ENCODE measurements at regions not wholly inside any gene's neighbourhood (a gene's known extent, or its start where the extent isn't known, plus 50 kb on each side); places are given as distances from the start of the nearest gene placed in this dataset.

DNA sequence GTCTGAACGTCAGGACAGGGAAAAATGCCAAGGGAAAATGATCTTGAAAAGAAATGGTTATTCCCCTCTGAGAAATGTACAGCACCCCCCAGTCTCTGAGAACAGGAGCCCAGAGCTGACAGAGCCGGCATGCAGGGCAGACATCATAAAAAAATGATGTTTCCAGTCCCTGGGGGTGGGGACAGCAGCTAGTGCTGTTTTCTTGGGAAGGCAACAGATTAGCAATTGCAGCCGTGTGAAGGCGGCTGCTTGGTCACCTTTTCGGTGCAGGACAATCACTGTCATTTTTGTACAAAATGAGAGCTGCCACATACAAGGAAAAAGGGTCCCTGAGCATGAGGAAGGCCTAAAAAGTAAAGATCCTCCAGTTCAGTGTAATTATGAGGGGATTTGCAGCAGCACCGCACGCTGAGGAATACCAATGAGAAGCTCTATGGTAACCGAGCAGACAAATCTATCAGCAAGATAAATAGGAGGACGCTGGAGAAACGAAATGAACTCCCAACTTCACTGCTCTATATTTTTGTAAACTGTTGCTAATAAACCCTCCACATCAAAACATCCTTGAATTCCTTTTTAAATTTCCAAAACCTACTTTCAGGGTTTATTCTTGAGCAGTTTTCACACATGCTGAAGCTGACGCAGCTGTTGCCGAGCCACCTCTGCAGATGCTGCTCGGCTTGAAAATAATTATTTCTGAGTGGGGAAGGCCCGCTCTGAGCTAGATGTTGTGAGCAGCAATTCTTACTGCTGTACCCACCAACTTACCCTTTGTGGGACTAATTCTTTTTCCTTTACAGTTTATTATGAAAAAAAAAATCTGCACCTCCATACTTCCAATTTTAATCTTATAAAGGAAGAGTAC is 98.2 kb upstream of the NEBL start:
- POLR2A ChIA-PET = no interaction called here

GRCh38 chr10:20993830-20994527 is 96.9 kb upstream of the NEBL start:
- TF ChIP-seq, protein P1, sequence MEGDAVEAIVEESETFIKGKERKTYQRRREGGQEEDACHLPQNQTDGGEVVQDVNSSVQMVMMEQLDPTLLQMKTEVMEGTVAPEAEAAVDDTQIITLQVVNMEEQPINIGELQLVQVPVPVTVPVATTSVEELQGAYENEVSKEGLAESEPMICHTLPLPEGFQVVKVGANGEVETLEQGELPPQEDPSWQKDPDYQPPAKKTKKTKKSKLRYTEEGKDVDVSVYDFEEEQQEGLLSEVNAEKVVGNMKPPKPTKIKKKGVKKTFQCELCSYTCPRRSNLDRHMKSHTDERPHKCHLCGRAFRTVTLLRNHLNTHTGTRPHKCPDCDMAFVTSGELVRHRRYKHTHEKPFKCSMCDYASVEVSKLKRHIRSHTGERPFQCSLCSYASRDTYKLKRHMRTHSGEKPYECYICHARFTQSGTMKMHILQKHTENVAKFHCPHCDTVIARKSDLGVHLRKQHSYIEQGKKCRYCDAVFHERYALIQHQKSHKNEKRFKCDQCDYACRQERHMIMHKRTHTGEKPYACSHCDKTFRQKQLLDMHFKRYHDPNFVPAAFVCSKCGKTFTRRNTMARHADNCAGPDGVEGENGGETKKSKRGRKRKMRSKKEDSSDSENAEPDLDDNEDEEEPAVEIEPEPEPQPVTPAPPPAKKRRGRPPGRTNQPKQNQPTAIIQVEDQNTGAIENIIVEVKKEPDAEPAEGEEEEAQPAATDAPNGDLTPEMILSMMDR (IDR thresholded peaks at IDR 0.05; ENCODE audit: low read depth, low read length) = no peak
- no peak for DNase-seq (ENCODE audit: low read depth, low spot score)
- H3K27me3 ChIP-seq (ENCODE audit: control insufficient read depth, insufficient read depth, low read length) = no peaks in the 10 kb centered on the region
- POLR2A ChIA-PET = no interaction called here
- CTCF ChIA-PET = no interaction called here
- H3K27ac ChIP-seq (ENCODE audit: low read depth, low read length) = no peak overlapping the region
- H3K4me3 ChIP-seq (ENCODE audit: low read depth, low read length) = no peak overlapping the region
- H3K9me3 ChIP-seq (ENCODE audit: control insufficient read depth, insufficient read depth, low read length) = no peaks in the 10 kb centered on the region

More for the DNA sequence above, 98.2 kb upstream of the NEBL start:
- CTCF ChIA-PET = no interaction called here
- DNase-seq (ENCODE audit: low read depth, low spot score) = no peak
- Histone ChIP-seq H3K4me3 (ENCODE audit: low read depth, low read length) (no peak overlapping the region), H3K27ac (ENCODE audit: low read depth, low read length) (no peak overlapping the region), H3K9me3 (ENCODE audit: control insufficient read depth, insufficient read depth, low read length) (no peaks in the 10 kb centered on the region), H3K27me3 (ENCODE audit: control insufficient read depth, insufficient read depth, low read length) (no peaks in the 10 kb centered on the region)
- TF ChIP-seq, protein P1 (IDR thresholded peaks at IDR 0.05; ENCODE audit: low read depth, low read length) = no peak

GRCh38 chr10:20993389-20993788 is 96.3 kb upstream of the NEBL start:
- Histone ChIP-seq H3K4me3 (ENCODE audit: low read depth, low read length) (no peak overlapping the region), H3K9me3 (ENCODE audit: control insufficient read depth, insufficient read depth, low read length) (no peaks in the 10 kb centered on the region), H3K27me3 (ENCODE audit: control insufficient read depth, insufficient read depth, low read length) (no peaks in the 10 kb centered on the region), H3K27ac (ENCODE audit: low read depth, low read length) (no peak overlapping the region)
- TF ChIP-seq, protein P1 (IDR thresholded peaks at IDR 0.05; ENCODE audit: low read depth, low read length) = no peak
- DNase-seq (ENCODE audit: low read depth, low spot score) = no peak
- ChIA-PET CTCF (interaction anchor here (0.6 kb wide), 1 partner anchor 10 kb away, joined by 4 read pairs; no protein-coding TSS in a partner anchor), POLR2A (no interaction called here)

DNA sequence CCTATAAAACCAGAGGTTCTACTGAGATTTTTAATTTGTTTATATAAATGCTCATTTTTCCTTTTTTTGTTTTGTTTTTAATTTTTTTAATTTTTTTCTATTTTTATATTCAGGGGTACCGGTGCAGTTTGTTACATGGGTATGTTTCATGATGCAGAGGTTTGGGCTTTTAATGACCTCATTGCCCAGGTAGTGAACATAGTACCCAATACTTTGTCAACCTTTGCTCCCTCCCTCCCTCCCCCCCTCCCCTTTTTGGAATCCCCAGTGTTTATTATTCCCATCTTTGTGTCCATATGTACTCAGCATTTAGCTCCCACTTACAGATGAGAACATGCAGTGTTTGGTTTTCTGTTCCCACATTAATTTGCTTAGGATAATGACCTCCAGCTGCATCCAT is 94.4 kb upstream of the NEBL start:
- ChIA-PET POLR2A (no interaction called here), CTCF (no interaction called here)
- TF ChIP-seq, protein P1 (IDR thresholded peaks at IDR 0.05; ENCODE audit: low read depth, low read length) = no peak
- DNase-seq (ENCODE audit: low read depth, low spot score) = no peak
- no peaks in the 10 kb centered on the region for H3K9me3 ChIP-seq (ENCODE audit: control insufficient read depth, insufficient read depth, low read length)
- no peak overlapping the region for H3K27ac ChIP-seq (ENCODE audit: low read depth, low read length)
- no peak overlapping the region for H3K4me3 ChIP-seq (ENCODE audit: low read depth, low read length)
- no peaks in the 10 kb centered on the region for H3K27me3 ChIP-seq (ENCODE audit: control insufficient read depth, insufficient read depth, low read length)

- CTCF ChIA-PET = no interaction called here
- TF ChIP-seq, protein P1 (IDR thresholded peaks at IDR 0.05; ENCODE audit: low read depth, low read length) = no peak
- DNase-seq (ENCODE audit: low read depth, low spot score) = no peak
Measured at GRCh38 chr10:20990604-20991003, 93.5 kb upstream of the NEBL start.

More at GRCh38 chr10:20990604-20991003, 93.5 kb upstream of the NEBL start:
- POLR2A ChIA-PET = no interaction called here
- Histone ChIP-seq H3K27me3 (ENCODE audit: control insufficient read depth, insufficient read depth, low read length) (no peaks in the 10 kb centered on the region), H3K4me3 (ENCODE audit: low read depth, low read length) (no peak overlapping the region), H3K9me3 (ENCODE audit: control insufficient read depth, insufficient read depth, low read length) (no peaks in the 10 kb centered on the region), H3K27ac (ENCODE audit: low read depth, low read length) (no peak overlapping the region)

Data from AG04450 (cell line).